Heart left ventricle (tissue), 13 donors: ENCODE measurements at regions not wholly inside any gene's neighbourhood (a gene's known extent, or its start where the extent isn't known, plus 50 kb on each side); places are given as distances from the start of the nearest gene placed in this dataset.

Source experiments
- POLR2A ChIP-seq, 2 donors: fragments of 450-650 bp; IDR thresholded peaks; one replicate each; pipeline ENCODE4 v1.6.1; 2017; ENCODE audit warnings: antibody characterized with exemption in 2 of 2, mild to moderate bottlenecking in 2 of 2, moderate library complexity in 2 of 2
- TF ChIP-seq, protein P1 (sequence below), 12 donors: fragments of 200-600 bp; sonication (generic) in 4 of 12; IDR thresholded peaks; one replicate each; pipeline versions ENCODE4 v1.5.0 to v1.8.0; 2018 to 2022; ENCODE audit warnings: antibody characterized with exemption in 12 of 12, mild to moderate bottlenecking in 5 of 12
- donor health status: ischemic (EF 13 %, LVEDD 7.1; RV severe dilation, severe dysfunction).
- donor health status: DM: no; HTN: yes; CAD: no.
- donor health status: DM: no; HTN: no; CAD: no.
- donor health status: ischemic (EF 25% LVEDD 6.9; RV normal size, moderate dysfunction).
- donor health status: ischemic (EF 25% LVEDD 5.7; RV mildly dilated, moderate dysfunction).
- donor health status: ischemic (EF 35%, LVEDD 5.7; RV mildly dilated, moderate dysfunction).
- donor health status: nonischemic (EF 11% LVEDD 7.7; RV severe dilation, severe dysfunction).
- donor health status: DM: yes; HTN: yes; CAD: no.
- donor health status: PGD.
- donor health status: ischemic (EF 29% LVEDD 5.4; RV normal size, mild dysfunction).
- donor health status: nonischemic (EF 23%, LVEDD 6.1; RV moderate dilation, normal function).

DNA sequence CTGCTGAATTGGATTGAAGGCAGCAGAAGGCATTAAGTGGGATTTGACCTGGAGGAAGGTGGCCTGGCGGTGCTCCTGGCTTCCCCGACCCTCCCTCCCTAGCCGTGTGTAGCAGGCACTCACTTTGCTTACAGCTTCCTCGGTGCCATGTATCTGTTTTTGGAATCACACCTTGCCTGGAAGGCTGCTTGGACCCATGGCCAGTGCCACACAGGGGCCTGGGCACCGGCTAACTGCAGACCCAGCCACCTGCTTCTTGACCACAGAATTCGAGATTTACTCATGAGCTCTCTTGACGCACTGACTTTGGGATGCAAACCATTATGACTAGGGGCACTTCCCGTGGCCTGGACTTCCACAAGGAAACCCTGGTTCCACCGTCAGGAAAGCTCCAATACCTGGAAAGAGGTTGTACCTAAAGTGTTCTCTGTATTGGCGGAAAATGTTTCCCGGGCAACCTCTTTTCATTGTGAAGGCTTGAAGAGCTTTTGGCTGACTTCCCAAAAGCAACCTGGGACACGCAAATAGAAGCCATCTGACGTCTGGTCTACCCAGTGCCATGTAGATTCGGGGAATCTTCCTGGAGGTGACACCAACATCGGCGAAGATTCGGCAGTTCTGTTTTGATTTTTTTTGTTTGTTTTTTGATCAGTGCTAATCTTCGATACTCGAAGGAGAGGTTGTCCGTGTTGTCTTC lies 125.6 kb upstream of the RTL1 start:
- TF ChIP-seq, protein P1, sequence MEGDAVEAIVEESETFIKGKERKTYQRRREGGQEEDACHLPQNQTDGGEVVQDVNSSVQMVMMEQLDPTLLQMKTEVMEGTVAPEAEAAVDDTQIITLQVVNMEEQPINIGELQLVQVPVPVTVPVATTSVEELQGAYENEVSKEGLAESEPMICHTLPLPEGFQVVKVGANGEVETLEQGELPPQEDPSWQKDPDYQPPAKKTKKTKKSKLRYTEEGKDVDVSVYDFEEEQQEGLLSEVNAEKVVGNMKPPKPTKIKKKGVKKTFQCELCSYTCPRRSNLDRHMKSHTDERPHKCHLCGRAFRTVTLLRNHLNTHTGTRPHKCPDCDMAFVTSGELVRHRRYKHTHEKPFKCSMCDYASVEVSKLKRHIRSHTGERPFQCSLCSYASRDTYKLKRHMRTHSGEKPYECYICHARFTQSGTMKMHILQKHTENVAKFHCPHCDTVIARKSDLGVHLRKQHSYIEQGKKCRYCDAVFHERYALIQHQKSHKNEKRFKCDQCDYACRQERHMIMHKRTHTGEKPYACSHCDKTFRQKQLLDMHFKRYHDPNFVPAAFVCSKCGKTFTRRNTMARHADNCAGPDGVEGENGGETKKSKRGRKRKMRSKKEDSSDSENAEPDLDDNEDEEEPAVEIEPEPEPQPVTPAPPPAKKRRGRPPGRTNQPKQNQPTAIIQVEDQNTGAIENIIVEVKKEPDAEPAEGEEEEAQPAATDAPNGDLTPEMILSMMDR (IDR thresholded peaks at IDR 0.05): no peak
- no peak for TF ChIP-seq POLR2A (IDR thresholded peaks at IDR 0.05)
